ENCODE measurements at regions not wholly inside any gene's neighbourhood (a gene's known extent, or its start where the extent isn't known, plus 50 kb on each side); places are given as distances from the start of the nearest gene placed in this dataset.

DNA sequence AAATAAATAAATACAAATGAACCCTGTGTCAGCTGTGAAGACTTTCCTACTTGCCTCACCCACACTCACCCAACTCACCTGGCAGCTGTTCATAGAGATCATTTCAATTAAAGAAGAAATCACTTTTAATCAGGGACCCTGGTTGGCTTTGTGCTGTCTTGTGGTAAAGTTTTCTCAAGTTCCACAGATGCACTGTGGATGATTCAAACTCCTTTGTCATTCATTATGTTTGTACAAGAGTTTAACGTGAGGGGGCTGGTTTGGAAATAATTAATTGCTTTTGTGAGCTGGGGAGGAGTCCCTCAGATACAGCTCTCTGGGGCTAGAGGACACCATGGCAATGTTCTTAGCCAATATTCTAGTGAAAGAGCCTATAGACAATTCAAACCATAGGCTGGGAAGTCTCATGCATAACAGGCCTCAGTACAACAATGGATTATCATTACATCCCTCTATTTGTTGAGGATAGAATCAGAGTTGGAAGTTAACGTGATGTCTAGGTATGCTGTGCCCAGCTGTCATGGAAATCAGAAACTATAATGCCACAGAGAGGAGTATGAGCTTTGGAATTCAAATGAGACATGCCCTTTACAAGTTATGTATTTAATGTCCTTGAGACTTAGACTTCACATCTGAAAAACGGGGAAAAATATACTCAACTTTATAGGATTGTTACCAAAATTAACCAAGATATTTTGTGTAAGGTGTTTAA is 698.5 kb downstream of the KCNA4 start:
- TF ChIP-seq, protein P1, sequence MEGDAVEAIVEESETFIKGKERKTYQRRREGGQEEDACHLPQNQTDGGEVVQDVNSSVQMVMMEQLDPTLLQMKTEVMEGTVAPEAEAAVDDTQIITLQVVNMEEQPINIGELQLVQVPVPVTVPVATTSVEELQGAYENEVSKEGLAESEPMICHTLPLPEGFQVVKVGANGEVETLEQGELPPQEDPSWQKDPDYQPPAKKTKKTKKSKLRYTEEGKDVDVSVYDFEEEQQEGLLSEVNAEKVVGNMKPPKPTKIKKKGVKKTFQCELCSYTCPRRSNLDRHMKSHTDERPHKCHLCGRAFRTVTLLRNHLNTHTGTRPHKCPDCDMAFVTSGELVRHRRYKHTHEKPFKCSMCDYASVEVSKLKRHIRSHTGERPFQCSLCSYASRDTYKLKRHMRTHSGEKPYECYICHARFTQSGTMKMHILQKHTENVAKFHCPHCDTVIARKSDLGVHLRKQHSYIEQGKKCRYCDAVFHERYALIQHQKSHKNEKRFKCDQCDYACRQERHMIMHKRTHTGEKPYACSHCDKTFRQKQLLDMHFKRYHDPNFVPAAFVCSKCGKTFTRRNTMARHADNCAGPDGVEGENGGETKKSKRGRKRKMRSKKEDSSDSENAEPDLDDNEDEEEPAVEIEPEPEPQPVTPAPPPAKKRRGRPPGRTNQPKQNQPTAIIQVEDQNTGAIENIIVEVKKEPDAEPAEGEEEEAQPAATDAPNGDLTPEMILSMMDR (IDR thresholded peaks at IDR 0.05; ENCODE audit: low read depth, low read length): no peak
- peak in 1 of 2 donors; percentile 72 for DNase-seq (ENCODE audit: low read depth in 2 of 2)

DNA sequence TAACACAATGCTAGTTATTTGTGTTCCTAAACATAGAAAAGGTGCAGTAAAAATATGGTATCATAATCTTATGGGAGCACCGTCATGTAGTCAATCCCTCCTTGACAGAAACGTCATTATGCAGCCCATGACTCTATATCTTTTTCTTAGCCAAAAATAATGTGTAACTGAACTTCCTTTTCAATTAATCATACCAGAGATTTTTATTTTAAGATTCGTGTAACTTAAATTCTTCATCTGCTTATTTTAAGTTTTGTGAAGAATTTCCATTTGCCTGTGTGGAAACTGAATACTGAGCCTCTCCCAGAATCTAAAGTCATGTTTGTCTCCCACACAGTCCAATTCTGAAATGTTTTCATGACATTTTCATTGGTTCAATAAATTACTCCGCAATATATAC is 699.1 kb downstream of the KCNA4 start:
- no peak overlapping the region for H3K4me3 ChIP-seq (replicated peaks in 1 of 2; ENCODE audit: low read depth in 2 of 2, low read length in 2 of 2)
- DNase-seq (ENCODE audit: low read depth in 2 of 2): peak in 1 of 2 donors; percentile 62
- TF ChIP-seq, protein P1 (IDR thresholded peaks at IDR 0.05; ENCODE audit: low read depth, low read length): no peak

More for the DNA sequence above, 698.5 kb downstream of the KCNA4 start:
- H3K4me3 ChIP-seq (replicated peaks in 1 of 2; ENCODE audit: low read depth in 2 of 2, low read length in 2 of 2): no peak overlapping the region

- TF ChIP-seq, protein P1 (IDR thresholded peaks at IDR 0.05; ENCODE audit: low read depth, low read length): no peak
- no peak overlapping the region for H3K4me3 ChIP-seq (replicated peaks in 1 of 2; ENCODE audit: low read depth in 2 of 2, low read length in 2 of 2)
- no peak for DNase-seq (ENCODE audit: low read depth in 2 of 2)
These were observed 701.6 kb downstream of the KCNA4 start for GRCh38 chr11:29315275-29315674.

DNA sequence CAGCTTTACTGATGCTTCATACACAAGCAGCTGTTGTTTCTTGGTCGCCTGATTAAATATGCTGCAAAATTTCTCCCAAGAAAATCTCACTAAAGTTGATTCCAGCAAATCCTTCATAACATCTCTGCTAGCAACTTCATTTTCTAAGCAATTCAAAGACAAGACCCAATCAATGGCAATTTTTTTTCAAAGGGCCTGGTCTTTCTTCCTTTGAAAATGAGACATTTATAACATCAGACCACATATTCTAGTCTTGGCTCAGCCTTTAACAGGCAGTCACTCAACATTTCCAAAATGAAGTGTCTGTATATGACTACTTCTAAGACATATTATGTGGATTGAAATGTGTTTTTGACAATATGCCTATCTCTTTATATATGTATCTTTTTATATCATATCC is 702.6 kb downstream of the KCNA4 start:
- no peak for DNase-seq (ENCODE audit: low read depth in 2 of 2)
- H3K4me3 ChIP-seq (replicated peaks in 1 of 2; ENCODE audit: low read depth in 2 of 2, low read length in 2 of 2): no peak overlapping the region
- TF ChIP-seq, protein P1 (IDR thresholded peaks at IDR 0.05; ENCODE audit: low read depth, low read length): no peak

- TF ChIP-seq, protein P1 (IDR thresholded peaks at IDR 0.05; ENCODE audit: low read depth, low read length): no peak
- H3K4me3 ChIP-seq (replicated peaks in 1 of 2; ENCODE audit: low read depth in 2 of 2, low read length in 2 of 2): no peak overlapping the region
- DNase-seq (ENCODE audit: low read depth in 2 of 2): peak in 1 of 2 donors; percentile 86
These were observed 704.0 kb downstream of the KCNA4 start for GRCh38 chr11:29312812-29313211.

- H3K4me3 ChIP-seq (replicated peaks in 1 of 2; ENCODE audit: low read depth in 2 of 2, low read length in 2 of 2): no peak overlapping the region
- peak in 1 of 2 donors; percentile 70 for DNase-seq (ENCODE audit: low read depth in 2 of 2)
- TF ChIP-seq, protein P1 (IDR thresholded peaks at IDR 0.05; ENCODE audit: low read depth, low read length): no peak
These were observed 706.0 kb downstream of the KCNA4 start for GRCh38 chr11:29310725-29311342.
